ENCODE measurements at regions not wholly inside any gene's neighbourhood (a gene's known extent, or its start where the extent isn't known, plus 50 kb on each side); places are given as distances from the start of the nearest gene placed in this dataset.

- DNase-seq (ENCODE audit: low spot score), result no peak
- Histone ChIP-seq H3K27ac (no peak overlapping the region), H3K9me3 (no peaks in the 10 kb centered on the region), H3K4me1 (replicated peaks) (no peaks in the 10 kb centered on the region), H3K4me3 (no peak overlapping the region), H3K27me3 (replicated peaks; ENCODE audit: insufficient read depth) (no peaks in the 10 kb centered on the region), H3K36me3 (no peaks in the 10 kb centered on the region)
- TF ChIP-seq CTCF (IDR thresholded peaks at IDR 0.05) (no peak), POLR2A (IDR thresholded peaks at IDR 0.05) (no peak), POLR2AphosphoS5 (IDR thresholded peaks at IDR 0.05) (no peak)
- intact Hi-C loops (cut with DNase I), result no loop called here
- WGBS, result 91% methylated on average over 2 of the region's 2 CpGs
Observed at GRCh38 chr1:215004121-215004827, 78.3 kb upstream of the KCNK2 start.

GRCh38 chr1:215005078-215005477 lies 77.5 kb upstream of the KCNK2 start:
- DNase-seq (ENCODE audit: low spot score), result no peak

GRCh38 chr1:215005656-215006345 lies 76.7 kb upstream of the KCNK2 start:
- 13% methylated on average over 9 of the region's 9 CpGs for WGBS
- intact Hi-C loops (cut with DNase I), result no loop called here
- Histone ChIP-seq H3K4me1 (replicated peaks) (no peaks in the 10 kb centered on the region), H3K27ac (no peak overlapping the region), H3K9me3 (no peaks in the 10 kb centered on the region), H3K4me3 (no peak overlapping the region), H3K36me3 (no peaks in the 10 kb centered on the region), H3K27me3 (replicated peaks; ENCODE audit: insufficient read depth) (no peaks in the 10 kb centered on the region)
- TF ChIP-seq POLR2A (IDR thresholded peaks at IDR 0.05), result no peak
- TF ChIP-seq POLR2AphosphoS5 (IDR thresholded peaks at IDR 0.05), result no peak
- no peak for TF ChIP-seq CTCF (IDR thresholded peaks at IDR 0.05)
- DNase-seq (ENCODE audit: low spot score), result no peak

More at GRCh38 chr1:215005078-215005477, 77.5 kb upstream of the KCNK2 start:
- no peak overlapping the region for H3K4me3 ChIP-seq
- H3K36me3 ChIP-seq, result no peaks in the 10 kb centered on the region
- H3K27ac ChIP-seq, result no peak overlapping the region
- H3K9me3 ChIP-seq, result no peaks in the 10 kb centered on the region
- H3K4me1 ChIP-seq (replicated peaks), result no peaks in the 10 kb centered on the region
- no peak for TF ChIP-seq POLR2A (IDR thresholded peaks at IDR 0.05)
- TF ChIP-seq CTCF (IDR thresholded peaks at IDR 0.05), result no peak
- no peak for TF ChIP-seq POLR2AphosphoS5 (IDR thresholded peaks at IDR 0.05)
- WGBS, result 11% methylated on average over 5 of the region's 5 CpGs
- intact Hi-C loops (cut with DNase I), result no loop called here
- H3K27me3 ChIP-seq (replicated peaks; ENCODE audit: insufficient read depth), result no peaks in the 10 kb centered on the region

- no peak for DNase-seq (ENCODE audit: low spot score)
- Histone ChIP-seq H3K9me3 (no peaks in the 10 kb centered on the region), H3K36me3 (no peaks in the 10 kb centered on the region), H3K27ac (no peak overlapping the region), H3K4me1 (replicated peaks) (no peaks in the 10 kb centered on the region), H3K4me3 (no peak overlapping the region), H3K27me3 (replicated peaks; ENCODE audit: insufficient read depth) (no peaks in the 10 kb centered on the region)
- intact Hi-C loops (cut with DNase I), result no loop called here
- no peak for TF ChIP-seq POLR2A (IDR thresholded peaks at IDR 0.05)
- TF ChIP-seq CTCF (IDR thresholded peaks at IDR 0.05), result no peak
- TF ChIP-seq POLR2AphosphoS5 (IDR thresholded peaks at IDR 0.05), result no peak
Observed at GRCh38 chr1:215007880-215008279, 74.7 kb upstream of the KCNK2 start.

GRCh38 chr1:215018555-215018954 lies 64.0 kb upstream of the KCNK2 start:
- no peaks in the 10 kb centered on the region for H3K36me3 ChIP-seq
- H3K27me3 ChIP-seq (replicated peaks; ENCODE audit: insufficient read depth), result no peaks in the 10 kb centered on the region
- no peaks in the 10 kb centered on the region for H3K9me3 ChIP-seq
- TF ChIP-seq POLR2AphosphoS5 (IDR thresholded peaks at IDR 0.05) (no peak), POLR2A (IDR thresholded peaks at IDR 0.05) (no peak), CTCF (IDR thresholded peaks at IDR 0.05) (no peak)
- intact Hi-C loops (cut with DNase I), result no loop called here
- no peak for DNase-seq (ENCODE audit: low spot score)
- no peaks in the 10 kb centered on the region for H3K4me1 ChIP-seq (replicated peaks)
- WGBS, result 50% methylated on average over 3 of the region's 3 CpGs
- no peak overlapping the region for H3K4me3 ChIP-seq
- H3K27ac ChIP-seq, result no peak overlapping the region

All from prostate gland (tissue), 2 donors.